ENCODE measurements at regions not wholly inside any gene's neighbourhood (a gene's known extent, or its start where the extent isn't known, plus 50 kb on each side); places are given as distances from the start of the nearest gene placed in this dataset.

DNA sequence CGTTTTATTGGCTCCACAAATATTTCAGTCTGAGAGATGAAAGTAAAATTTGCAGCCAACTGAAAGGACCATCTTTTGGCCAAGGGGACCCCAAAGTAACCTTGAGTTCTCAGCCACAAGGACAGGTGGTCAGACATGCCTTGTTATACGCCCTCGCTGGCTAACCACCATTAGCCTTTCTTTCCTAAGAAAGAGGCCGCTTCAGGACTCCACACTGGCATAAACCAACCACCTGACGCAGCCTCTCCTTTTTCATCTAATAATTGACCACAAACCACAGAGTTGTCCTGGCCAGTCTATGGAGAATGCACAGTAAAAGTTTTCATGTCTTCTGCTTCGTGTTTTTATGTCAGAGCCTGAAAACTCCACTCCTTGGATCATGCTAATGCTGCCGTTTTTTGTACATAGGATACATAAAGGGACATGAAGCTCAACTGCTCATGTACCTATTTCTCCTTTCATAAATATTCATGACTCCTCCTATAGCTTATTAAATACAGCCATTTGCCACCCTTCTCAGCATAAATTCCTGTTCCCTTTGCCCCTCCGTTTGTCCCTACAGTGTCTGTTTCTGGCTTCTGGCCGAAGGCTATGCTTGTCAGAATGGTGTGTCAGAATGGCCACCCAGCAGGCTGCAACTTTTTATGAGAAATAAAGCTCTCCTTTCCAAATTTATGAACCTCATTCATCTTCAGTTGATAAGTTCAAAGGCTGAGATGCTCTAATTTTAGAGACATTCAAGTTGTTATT is 374.1 kb upstream of the RBMS3 start:
- no peak for DNase-seq

DNA sequence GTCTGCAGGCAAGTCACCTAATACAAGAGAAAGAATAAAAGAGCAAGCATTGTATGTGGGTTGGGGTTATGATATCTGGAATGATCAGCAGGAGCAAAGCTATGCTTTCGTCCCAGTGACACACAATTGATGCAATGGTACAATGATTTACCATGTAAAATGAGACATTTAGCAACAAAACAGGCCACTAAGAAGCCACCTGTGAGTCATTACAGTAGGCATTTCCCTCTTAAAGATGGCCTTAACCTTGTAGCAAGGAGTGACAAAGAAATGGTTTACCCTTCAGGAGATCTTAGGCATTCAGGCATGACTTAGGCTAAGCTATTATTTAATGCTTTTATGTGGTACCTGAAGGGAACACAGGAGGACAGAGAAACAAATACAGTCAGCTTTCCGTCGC is 373.3 kb upstream of the RBMS3 start:
- DNase-seq: no peak

DNA sequence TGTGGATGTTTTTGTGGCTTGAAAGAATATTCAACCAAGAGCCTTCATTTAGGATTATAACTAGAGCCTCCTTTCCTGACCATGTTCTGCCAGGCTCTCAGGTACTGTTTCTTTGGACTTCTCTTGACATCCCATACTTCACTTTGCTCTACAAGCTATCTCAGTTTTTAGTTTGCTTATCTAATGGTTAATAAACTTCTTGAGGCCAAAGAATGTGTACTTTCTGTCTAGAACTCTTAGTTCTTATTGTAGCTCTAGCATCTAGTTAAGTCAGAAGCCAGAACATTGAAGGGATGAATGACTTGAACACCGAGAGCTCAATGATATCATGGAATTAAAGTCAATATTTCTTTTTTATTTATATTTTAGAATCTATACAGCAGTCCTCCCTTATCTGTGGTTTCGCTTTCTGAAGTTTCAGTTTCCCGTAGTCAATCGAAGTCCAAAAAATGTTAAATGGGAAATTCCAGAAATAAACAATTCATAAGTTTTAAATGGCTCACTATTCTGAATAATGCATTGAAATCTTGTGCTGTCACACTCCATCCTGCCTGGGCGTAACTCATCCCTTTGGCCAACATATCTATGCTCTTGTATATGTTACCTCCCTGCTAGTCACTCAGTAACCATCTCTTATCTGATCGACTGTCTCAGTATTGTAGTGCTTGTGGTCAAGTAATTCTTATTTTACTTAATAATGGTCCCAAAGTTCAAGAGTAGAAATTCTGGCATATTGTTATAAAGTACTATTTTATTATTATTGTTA is 368.6 kb upstream of the RBMS3 start:
- DNase-seq: no peak

DNA sequence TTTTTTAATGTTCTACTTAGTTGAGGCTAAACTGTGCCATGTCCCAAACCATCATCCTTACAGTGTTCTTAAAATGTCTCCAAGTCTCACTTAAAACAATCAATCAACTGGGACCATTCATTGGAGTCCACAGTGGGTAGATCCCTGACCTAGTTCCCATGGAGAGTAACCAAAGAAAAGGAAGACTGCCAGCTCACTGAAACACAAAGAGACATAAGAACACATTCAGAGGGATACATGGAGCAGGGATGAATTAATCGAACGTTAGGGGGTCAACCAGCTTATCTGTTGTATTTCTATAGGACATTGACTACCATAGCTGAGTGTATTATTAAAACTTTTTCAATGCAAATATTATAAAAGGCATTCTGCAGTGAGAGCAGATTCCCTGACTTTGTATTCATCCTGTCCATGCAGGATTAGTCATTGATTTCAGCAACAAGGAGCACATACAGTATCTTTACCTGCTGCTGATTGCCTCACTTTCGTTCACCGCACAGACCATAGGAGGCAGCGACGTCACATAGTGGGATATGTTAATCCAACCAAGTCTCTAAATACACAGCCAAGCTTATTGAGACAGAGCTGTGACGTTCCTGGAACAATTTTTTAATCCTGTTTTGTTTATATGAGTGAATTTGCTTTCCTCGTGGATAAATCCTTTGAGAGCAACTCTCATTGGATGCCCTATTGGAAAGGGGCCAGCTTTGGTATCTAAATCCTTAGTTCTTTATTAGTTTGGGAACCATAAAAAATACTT is 364.9 kb upstream of the RBMS3 start:
- peak; percentile 30 for DNase-seq

DNA sequence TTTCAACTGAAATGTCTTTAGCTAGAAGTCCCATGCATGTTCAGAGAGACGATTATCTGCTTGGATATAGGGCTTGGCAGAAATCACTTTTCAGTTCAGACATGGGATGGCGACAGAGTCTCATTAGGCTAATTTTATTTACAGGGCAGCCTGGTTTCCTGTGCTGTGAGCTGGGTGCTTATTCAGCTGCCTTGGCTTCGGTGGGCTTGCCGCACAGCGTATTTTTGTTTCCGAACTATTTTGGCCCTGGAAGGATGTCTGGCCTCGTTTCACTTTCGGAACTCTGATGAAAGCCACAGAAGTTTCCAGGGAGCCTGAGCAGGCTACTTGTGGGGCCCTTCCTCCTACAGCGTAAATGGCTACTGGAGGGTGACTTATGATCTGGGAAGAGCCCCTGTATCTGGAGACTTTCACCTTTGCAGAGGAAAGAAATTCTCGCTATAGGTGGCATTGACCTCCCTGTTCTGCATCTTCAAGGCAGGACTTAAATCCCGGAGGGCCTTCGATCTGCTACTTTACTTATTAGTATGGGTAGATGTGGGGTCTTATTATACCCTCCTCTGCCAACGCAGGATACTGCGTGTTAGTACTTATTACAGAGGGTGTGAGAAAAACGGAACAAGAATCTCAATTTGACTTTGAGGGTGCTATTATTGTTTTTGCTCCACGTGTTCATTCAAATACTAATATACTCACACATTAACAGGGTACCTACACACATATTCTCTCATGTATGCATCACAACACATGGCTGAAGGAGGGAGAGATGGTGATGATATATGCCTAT is 364.0 kb upstream of the RBMS3 start:
- DNase-seq: peak; percentile 22

DNA sequence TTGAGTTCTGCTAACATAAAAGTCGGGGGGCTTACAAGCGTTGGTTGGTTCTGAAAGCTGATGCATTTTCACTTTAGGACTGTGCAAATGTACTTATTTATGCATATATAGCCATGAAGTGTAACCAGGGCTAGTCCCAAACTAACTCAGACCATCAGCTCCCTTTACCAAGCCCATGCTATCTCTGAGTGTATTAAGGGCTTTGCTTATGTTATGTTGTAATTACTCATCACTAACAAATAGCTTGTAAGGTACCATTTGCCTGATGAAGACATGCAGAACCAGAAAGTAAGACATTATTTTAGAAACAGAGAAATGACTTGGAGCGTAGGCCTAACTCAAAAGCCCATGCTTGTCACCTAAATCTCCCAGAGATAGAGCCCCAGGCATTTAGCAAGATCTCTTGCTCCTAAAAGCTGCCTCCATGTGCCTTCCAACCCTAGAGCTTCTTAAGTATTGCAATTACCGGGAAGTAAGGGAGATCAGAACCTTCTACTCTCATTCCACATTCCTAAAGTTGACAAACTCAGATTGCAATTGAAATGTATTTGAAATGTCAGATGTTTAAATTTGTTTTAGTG is 362.9 kb upstream of the RBMS3 start:
- no peak for DNase-seq

DNA sequence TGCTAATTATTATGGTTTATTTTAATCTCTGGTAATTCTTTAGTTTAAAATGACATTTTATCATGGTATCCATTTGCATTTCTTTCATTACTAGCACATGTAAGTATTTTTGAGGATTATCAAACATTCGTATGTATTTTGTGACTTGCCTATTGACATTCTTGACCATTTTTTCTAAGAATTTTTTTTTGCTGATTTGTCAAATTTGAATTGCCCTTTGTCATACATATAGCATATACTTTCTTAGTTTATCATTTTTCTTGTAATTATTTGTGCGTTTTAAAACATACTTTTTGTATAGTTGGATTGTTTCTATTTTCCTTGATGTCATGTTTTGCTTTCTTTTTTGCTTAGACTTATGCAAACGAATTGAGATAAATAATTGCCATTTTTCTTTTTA is 358.5 kb upstream of the RBMS3 start:
- DNase-seq: no peak

DNA sequence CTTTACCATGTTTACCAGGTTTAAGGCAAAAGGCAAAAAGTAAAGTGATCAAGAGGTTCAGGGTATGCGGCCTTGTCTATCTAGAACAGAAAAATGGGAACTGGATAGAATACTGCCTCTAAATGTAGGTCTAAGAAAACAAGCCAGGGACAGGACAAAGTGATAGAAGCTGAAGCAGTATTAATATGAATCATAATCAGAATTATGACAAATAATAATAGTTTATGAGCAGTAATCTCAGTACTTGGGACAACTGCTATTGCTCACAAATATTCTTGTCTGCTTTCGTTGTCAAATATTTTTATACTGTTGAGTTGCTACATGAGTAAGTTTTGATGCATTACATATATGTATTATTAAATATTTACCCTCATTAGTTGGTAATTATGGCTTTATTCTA is 356.9 kb upstream of the RBMS3 start:
- DNase-seq: no peak

DNA sequence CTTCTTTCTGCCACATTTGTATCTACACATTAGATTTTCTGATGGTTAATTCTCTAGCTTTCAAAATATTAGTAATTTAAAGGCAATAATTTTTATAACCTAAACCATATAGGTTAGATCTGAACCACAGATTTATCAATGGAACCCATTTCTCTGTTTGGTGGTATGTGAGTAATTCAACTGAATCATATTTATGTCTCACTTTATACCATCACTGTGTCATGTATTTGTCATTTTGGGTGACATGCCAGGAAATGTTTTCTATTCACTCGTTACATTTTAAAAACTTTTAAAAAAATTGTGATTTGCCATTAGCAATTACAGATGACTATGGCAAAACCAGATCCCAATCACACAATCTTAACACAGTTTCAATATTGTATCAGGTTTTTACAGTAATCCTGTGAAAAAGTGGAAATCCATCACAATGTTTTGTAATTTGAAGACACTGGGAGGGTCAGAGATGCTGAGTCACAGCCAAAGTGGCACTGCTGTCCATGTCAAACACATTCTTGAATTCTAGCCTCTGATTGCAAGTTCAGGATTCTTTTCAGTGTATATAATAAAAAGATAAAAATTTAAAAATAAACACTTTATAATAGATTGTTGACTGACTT is 356.0 kb upstream of the RBMS3 start:
- DNase-seq: no peak

DNA sequence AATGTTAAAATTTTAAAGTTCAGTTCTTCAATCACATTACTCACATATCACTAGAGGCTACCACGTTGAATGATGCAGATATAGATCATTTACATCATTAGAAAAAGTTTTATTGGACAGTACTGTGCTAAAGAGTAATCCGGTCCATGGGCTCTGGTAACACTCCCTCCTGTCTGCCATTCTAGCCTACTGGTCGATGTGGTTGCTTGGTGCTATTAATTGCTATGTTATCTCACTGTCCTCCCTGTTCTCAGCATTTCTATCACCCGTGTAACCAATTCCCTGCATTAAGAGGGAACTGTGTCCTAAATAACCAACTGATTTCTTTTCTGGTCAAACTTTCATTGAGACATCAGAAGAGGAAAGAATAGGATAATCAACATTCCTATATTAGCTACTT is 347.5 kb upstream of the RBMS3 start:
- no peak for DNase-seq

DNA sequence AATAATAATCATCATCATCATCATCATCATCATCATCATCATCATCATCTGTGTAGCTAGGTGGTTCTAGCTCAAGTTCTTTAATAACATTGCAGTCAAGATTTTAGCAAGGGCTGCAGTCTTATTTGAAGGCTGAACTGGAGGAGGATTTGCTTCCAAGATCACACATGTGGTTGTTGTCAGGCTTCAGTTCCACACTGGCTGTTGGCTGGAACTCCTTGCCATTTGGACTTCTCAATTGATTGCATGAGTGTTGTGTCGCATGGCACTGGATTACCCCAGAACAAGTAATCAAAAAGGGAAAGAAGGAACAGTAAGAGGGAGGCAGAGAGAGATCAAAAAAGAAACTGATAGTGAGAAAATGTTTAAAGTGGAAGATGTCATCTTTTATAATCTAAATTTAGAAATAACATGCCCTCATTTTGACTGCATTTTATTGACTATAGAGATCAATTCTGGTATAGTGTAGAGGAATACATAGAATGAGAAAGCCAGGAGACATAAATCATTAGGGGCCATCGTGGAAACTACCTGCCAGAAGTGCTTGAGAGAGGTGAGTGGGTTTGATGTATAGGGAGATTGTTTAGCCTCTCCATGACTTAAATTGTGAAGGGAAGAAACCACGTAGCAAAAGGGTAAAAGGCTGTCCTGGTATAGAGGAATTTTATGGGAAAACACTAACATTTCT is 346.6 kb upstream of the RBMS3 start:
- DNase-seq: no peak

DNA sequence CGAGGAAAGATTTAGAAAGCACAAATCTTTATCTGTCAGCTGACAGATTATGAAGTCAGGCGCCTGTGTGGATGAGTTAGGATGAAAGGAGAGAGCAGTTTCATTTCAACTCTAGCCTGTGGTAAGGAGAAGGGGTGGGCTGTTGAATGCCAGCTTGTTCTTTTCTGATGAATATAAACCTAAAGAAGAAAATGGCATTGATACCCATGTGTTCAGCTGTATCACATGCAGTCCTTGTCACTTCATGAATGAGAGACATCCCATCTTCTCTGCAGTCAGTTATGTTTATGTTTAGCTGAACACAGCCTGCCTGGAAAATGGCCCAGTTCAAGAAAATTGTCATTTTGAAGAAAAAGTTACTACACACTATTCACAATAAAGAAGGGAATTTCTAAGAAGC is 345.7 kb upstream of the RBMS3 start:
- DNase-seq: no peak

DNA sequence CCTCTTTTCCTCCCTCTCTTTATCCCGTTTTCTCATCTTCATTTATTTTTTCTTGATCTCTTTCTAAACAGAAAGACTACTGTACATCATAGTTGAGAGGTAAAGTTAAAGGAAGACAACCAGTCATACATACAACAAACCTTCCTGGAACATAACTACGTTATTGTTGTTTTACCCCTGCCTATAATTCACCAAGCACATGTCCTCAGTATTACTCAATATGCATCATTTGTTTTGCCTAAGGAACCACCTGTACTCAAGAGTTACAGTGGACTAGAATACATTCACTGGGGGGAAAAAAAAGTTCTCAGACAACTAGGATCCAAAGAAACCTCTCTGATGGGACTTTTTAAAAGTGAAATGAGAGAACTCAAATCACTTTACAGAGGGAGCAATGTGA is 344.7 kb upstream of the RBMS3 start:
- DNase-seq: no peak

DNA sequence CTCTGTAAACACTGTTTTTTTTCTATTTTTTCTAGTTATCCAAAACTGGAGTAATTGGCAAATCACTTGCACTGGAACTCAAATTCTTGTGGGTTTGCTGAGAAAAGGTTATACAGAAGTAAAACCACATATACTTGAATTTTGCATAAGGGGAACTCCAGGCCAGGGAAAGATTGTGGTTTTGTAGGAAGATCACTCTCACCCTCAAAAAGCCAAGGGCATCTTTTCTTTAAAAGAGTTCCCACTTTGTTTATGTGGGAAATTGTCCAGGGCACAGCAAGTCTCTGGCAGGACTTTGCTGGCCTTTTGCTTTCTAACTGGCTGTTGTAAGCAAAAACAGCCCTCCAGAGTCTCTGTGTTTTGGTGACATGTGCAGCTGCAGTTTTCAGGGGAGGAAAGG is 340.3 kb upstream of the RBMS3 start:
- no peak for DNase-seq

DNA sequence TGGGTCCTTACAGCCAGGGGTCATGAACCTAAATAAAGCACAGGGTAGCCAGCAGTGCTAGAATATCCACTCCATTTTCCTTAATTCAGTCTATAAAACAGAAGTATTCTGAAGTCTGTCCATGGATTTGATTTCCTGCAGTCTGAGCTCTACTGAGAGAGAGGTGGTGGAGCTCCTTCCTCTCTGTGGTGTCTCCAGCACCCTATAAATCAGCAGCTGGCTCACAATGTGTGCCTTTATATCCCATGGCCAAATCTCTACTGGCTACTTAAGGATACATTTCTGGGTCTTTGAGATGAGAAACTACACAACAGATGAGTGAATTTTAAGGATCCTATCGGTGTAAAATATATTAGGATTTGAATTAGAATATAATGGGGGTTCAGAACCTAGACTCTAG is 339.9 kb upstream of the RBMS3 start:
- DNase-seq: no peak

DNA sequence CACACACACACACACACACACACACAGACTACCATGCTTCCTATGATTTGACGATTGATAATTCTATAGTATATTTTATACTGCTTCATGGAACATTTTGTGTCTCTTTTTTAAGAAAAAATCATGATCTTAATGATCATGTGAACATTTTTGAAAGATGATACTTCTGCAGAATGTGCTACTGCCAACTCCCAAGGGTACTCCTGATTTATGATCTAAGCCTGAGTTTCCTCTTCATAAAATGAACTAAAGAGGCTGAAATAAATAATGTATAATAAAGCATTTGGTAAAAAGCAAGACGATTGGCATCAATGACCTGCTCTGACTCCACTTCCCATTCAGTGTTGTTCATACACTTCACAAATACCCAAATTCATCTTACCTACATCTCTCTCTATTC is 333.8 kb upstream of the RBMS3 start:
- no peak for DNase-seq

DNA sequence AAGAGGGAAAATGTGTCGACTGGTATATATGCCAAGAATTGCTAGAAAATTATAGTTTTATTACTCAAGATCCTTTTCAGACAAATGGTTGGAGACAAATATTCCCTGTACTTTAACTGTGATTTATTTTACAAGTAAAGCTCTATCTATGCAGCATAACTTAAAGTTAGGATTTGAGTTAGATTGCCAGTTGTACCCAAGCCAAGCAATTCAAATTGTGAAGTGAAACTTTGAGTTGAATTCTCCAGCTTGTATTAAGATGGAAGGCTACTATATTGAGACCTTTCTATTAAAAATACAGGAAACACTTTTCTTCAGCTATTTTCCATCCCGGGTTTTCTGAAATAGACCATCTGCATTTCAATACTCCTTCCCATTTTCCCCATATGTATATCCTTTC is 333.1 kb upstream of the RBMS3 start:
- no peak for DNase-seq

DNA sequence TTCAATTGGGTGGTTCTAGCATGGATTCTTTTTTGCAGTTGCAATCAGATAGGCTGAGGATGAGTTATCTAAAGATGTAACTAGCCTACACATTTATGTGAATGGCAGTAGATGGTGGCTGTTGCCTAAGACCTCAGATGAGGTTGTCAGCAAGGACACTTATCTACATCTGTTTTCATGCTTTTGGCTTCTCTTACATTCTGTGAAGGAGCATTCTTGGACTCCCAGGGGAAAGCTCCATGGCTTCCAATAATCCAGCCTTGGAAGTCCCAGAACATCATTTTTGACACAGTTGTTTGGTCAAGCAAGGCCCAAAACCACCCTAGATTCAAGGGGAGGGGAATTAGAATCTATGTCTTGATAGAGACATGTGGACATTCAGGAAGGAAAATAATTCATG is 332.2 kb upstream of the RBMS3 start:
- DNase-seq: no peak

DNA sequence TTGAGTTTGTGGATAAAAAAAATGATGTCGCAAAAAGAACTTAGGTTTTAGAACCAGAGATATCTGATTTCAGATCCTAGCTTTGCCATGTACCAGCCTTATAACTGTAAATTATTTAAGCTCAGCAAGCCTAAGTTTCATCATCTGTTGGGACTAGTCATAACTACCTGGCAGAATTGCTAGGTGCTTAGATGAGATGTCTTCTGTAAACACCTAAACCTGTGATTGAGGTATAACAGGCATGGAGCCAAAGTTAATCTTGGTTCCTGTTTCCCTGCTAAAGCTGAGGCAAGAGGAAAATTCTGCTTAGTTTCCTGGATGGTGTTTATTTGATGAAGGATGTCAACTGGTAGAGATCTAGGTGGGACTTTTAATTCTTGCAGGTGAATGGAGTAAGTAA is 331.3 kb upstream of the RBMS3 start:
- no peak for DNase-seq

DNA sequence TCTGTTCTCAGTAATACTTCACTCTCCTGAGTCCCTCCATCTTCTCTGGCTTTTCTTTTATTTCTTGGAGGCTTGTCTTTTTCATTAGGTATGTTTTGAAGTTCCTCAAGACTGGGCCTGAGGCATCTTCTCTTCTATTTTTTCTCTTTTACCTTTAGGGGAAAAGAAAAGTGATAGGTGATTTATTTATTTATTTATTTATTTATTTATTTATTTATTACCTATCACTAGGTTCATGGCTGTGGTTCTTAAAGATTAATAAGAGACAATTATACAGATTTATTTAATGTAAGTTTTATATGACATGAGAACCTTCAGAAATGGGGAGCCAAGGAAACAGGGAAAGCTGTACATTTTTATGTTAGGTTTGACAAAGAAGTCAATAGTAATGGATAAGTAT is 330.3 kb upstream of the RBMS3 start:
- no peak for DNase-seq

DNA sequence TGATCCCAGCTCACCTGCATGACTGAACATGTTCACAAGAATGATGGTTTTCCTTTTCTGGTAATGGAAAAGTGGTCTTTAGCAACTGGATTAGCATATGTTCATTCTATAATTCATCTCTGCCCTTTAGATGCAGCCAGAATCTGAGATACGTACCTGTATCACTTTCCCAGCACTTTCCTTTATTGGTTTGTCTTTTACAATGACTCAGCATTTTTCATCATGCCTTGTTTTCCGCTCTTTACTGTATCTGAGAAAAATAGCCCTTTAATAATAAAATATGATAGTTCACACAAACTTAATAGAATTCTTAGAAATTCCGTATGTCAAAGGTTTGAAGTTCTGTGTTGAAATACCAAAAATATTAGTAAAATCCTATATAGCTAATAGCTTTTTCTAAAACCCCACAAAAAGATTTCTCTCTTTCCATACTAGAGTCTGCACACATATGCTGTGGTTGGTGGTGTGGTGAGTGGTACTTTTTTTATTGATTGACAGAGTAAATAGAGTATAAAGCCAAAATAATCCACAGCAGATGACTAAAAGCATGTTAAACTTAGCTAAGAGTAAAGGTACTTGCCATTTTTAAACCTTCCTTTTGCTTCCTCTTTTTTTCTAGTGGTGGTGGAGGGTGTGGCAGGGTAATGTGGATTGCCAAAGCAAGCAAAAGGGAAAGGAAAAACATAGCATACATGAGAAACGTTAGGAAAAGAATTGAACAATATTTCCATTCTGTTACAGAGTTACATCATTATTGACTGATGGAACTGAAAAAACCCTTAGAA is 328.9 kb upstream of the RBMS3 start:
- DNase-seq: no peak
